Posterior cingulate gyrus (tissue), 11 donors: ENCODE measurements at regions not wholly inside any gene's neighbourhood (a gene's known extent, or its start where the extent isn't known, plus 50 kb on each side); places are given as distances from the start of the nearest gene placed in this dataset.

ENCODE experiments used
- DNase-seq, 10 donors: peaks; one replicate each; pipeline versions ENCODE4 v3.0.0 to v3.0.0-alpha.2; 2020 to 2021; ENCODE audit warnings: mixed read lengths in 3 of 10
- intact Hi-C: fragments of 100-400 bp; cut with DNase I; formaldehyde crosslinking; loops from one replicate; pipeline ENCODE4 v1.15.1; 2023

DNA sequence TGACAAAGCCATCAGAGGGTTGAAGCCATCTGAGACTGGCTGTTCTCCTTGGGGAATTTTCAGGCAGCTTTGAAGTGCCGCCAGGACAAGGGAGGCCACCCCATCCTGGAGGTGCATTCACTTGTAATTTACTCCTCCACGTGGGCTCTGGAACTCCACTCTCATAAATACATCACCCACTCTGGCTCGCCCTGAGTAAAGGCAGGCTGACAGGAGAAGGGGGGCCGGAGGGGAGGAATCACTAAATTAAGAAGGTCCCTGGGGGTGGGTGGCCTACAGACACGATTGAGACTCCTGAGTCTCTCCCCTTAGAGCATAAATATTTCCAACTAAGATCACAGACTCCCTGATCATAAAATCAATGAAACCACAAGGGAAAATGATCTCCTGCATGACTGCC, 56.3 kb upstream of the HNF1B start:
- intact Hi-C loops = no loop called here
- DNase-seq = no peak

DNA sequence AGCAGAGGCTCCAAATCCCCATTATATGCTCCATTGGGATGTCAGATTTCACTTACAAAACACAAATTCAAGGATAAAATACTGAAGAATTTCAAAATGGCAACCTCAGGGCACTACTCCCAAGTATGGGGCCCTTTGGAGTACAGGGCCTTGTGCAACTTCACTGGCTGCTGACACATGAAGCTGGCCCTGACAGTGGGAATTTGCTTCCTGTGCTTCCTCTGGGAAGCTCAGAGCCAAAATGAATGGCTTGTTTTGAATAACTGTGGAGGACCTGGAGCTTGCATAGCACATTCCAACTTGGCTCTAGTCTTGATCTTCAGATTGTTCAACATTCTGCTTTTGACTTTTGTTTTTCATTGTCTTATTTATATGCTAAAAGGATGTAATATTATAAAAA, 52.3 kb upstream of the HNF1B start:
- intact Hi-C loops = no loop called here
- DNase-seq = no peak

DNA sequence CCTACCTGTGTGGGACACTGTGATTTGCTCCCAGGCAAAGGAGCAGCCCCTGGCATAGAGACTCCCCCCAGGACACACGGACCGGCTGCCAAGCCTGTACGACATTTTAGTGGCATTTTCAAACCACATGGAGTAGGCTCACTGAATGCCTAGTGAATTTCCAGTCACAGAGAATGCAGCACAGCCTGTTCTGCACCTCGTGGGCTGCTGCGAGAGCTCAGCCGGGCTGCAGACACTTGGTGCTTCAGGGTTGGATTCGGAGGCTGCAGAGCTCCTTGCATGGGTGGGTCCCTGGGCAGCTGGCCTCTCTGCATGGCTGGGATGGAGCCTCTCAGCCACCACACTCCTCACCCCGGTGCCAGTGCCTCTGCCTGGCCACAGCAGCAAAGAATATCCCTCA, 51.2 kb upstream of the HNF1B start:
- intact Hi-C loops = no loop called here
- DNase-seq = peak in 3 of 10 donors; percentile 8 to 85 (median 75)
